HepG2 (cell line): ENCODE measurements at regions not wholly inside any gene's neighbourhood (a gene's known extent, or its start where the extent isn't known, plus 50 kb on each side); places are given as distances from the start of the nearest gene placed in this dataset.

Experiments used
- ATF3 ChIP-seq: sonication (generic); formaldehyde crosslinking; IDR thresholded peaks from 2 replicates; pipeline ENCODE4 v1.4.0; 2020; ENCODE audit warnings: missing genetic modification reagents
- ATF7 ChIP-seq, 2 experiments: fragments of 450-650 bp in 1 of 2; sonication (generic) in 1 of 2; formaldehyde crosslinking in 1 of 2; IDR thresholded peaks; 2 replicates each; pipeline versions ENCODE4 v1.4.0 to v1.6.1; 2016 to 2020; ENCODE audit warnings: antibody characterized with exemption in 1 of 2, mild to moderate bottlenecking in 1 of 2, missing genetic modification reagents in 1 of 2
- DR1 ChIP-seq: sonication (generic); formaldehyde crosslinking; IDR thresholded peaks from 2 replicates; pipeline ENCODE4 v1.8.0; 2021; ENCODE audit warnings: mild to moderate bottlenecking, missing genetic modification reagents, inconsistent platforms
- GLI4 ChIP-seq: sonication (generic); formaldehyde crosslinking; IDR thresholded peaks from 2 replicates; pipeline ENCODE4 v1.5.1; 2020; ENCODE audit warnings: missing genetic modification reagents, mild to moderate bottlenecking, moderate library complexity, borderline replicate concordance
- GLMP ChIP-seq: sonication (generic); formaldehyde crosslinking; IDR thresholded peaks from 2 replicates; pipeline ENCODE4 v1.9.0; 2021; ENCODE audit warnings: missing genetic modification reagents, mild to moderate bottlenecking, borderline replicate concordance
- HDAC2 ChIP-seq: sonication (generic); formaldehyde crosslinking; IDR thresholded peaks from 2 replicates; pipeline ENCODE4 v1.4.0; 2020; ENCODE audit warnings: missing genetic modification reagents
- HMG20A ChIP-seq: IDR thresholded peaks from 2 replicates; pipeline ENCODE4 v1.6.1; 2016; ENCODE audit warnings: borderline replicate concordance
- MXI1 ChIP-seq: IDR thresholded peaks from 3 replicates; pipeline ENCODE4 v1.6.1; 2012; ENCODE audit warnings: low read depth, low read length, inconsistent platforms, borderline replicate concordance
- RORA ChIP-seq: sonication (generic); formaldehyde crosslinking; IDR thresholded peaks from 2 replicates; pipeline ENCODE4 v1.5.0; 2020; ENCODE audit warnings: mild to moderate bottlenecking, missing genetic modification reagents, moderate library complexity
- SAP130 ChIP-seq: IDR thresholded peaks from 2 replicates; pipeline ENCODE4 v1.6.1; 2016; ENCODE audit warnings: low read depth
- SMARCE1 ChIP-seq: fragments of 450-650 bp; IDR thresholded peaks from 2 replicates; pipeline ENCODE4 v1.6.1; 2017; ENCODE audit warnings: borderline replicate concordance
- SP1 ChIP-seq, 2 experiments: fragments of 450-650 bp in 1 of 2; sonication (generic) in 1 of 2; formaldehyde crosslinking in 1 of 2; IDR thresholded peaks; 2 replicates each; pipeline versions ENCODE4 v1.4.0 to v1.6.1; 2016 to 2020; ENCODE audit warnings: missing genetic modification reagents in 1 of 2
- ZFP36 ChIP-seq: fragments of 150-350 bp; IDR thresholded peaks from 2 replicates; pipeline ENCODE4 v1.6.1; 2018; ENCODE audit warnings: borderline replicate concordance, low read length, low read depth; ENCODE audit not compliant: partially characterized antibody
- ZNF225 ChIP-seq: sonication (generic); formaldehyde crosslinking; IDR thresholded peaks from 2 replicates; pipeline ENCODE4 v1.4.0; 2020; ENCODE audit warnings: mild to moderate bottlenecking, missing genetic modification reagents
- ZNF24 ChIP-seq: fragments of 450-650 bp; IDR thresholded peaks from 2 replicates; pipeline ENCODE4 v1.6.1; 2017; ENCODE audit warnings: antibody characterized with exemption, mild to moderate bottlenecking
- ZNF274 ChIP-seq: sonication (generic); formaldehyde crosslinking; IDR thresholded peaks from 2 replicates; pipeline ENCODE4 v1.5.1; 2020; ENCODE audit warnings: mild to moderate bottlenecking, missing genetic modification reagents
- ZNF556 ChIP-seq: sonication (generic); formaldehyde crosslinking; IDR thresholded peaks from 2 replicates; pipeline ENCODE4 v1.4.0; 2020; ENCODE audit warnings: mild to moderate bottlenecking, missing genetic modification reagents, borderline replicate concordance
- ZNF607 ChIP-seq: sonication (generic); formaldehyde crosslinking; IDR thresholded peaks from 2 replicates; pipeline ENCODE4 v1.5.1; 2020; ENCODE audit warnings: missing genetic modification reagents, mild to moderate bottlenecking, borderline replicate concordance
- ZNF660 ChIP-seq: sonication (generic); formaldehyde crosslinking; IDR thresholded peaks from 2 replicates; pipeline ENCODE4 v1.5.1; 2020; ENCODE audit warnings: mild to moderate bottlenecking, low read depth, missing genetic modification reagents, borderline replicate concordance
- TF ChIP-seq, protein P1 (sequence below): IDR thresholded peaks from 2 replicates; pipeline ENCODE4 v1.6.1; 2018; ENCODE audit warnings: missing genetic modification reagents, mild to moderate bottlenecking, missing compliant biosample characterization
- TF ChIP-seq, protein P2 (sequence below): conservative IDR thresholded peaks from 2 replicates; pipeline ENCODE4 v1.6.1; 2018; ENCODE audit warnings: missing genetic modification reagents
- TF ChIP-seq, protein P3 (sequence below): sonication (generic); formaldehyde crosslinking; IDR thresholded peaks from 2 replicates; pipeline ENCODE4 v1.5.1; 2020; ENCODE audit warnings: missing genetic modification reagents, mild to moderate bottlenecking, borderline replicate concordance
- TF ChIP-seq, protein P4 (sequence below): sonication (generic); formaldehyde crosslinking; IDR thresholded peaks from 2 replicates; pipeline ENCODE4 v1.8.0; 2022; ENCODE audit warnings: missing genetic modification reagents, mild to moderate bottlenecking, borderline replicate concordance

- TF ChIP-seq, protein P1, sequence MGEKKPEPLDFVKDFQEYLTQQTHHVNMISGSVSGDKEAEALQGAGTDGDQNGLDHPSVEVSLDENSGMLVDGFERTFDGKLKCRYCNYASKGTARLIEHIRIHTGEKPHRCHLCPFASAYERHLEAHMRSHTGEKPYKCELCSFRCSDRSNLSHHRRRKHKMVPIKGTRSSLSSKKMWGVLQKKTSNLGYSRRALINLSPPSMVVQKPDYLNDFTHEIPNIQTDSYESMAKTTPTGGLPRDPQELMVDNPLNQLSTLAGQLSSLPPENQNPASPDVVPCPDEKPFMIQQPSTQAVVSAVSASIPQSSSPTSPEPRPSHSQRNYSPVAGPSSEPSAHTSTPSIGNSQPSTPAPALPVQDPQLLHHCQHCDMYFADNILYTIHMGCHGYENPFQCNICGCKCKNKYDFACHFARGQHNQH = peak; percentile 82
- TF ChIP-seq SP1 (IDR thresholded peaks at IDR 0.05) = no peak
- peak; percentile 79 for TF ChIP-seq SP1 (CRISPR knock-in tag; IDR thresholded peaks at IDR 0.05)
- TF ChIP-seq ZNF660 (CRISPR knock-in tag) = no peak
- TF ChIP-seq ZNF556 (CRISPR knock-in tag) = peak; percentile 47; the same call in 1 of the 2 replicates
- 0 out of 2 replicates have a peak, but pooled peaks have one; percentile 31 for TF ChIP-seq GLI4 (CRISPR knock-in tag)
- TF ChIP-seq, protein P2, sequence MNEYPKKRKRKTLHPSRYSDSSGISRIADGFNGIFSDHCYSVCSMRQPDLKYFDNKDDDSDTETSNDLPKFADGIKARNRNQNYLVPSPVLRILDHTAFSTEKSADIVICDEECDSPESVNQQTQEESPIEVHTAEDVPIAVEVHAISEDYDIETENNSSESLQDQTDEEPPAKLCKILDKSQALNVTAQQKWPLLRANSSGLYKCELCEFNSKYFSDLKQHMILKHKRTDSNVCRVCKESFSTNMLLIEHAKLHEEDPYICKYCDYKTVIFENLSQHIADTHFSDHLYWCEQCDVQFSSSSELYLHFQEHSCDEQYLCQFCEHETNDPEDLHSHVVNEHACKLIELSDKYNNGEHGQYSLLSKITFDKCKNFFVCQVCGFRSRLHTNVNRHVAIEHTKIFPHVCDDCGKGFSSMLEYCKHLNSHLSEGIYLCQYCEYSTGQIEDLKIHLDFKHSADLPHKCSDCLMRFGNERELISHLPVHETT (CRISPR knock-in tag) = 0 out of 2 replicates have a peak, but pooled peaks have one; percentile 54
- no peak for TF ChIP-seq ZNF24
- TF ChIP-seq GLMP (CRISPR knock-in tag) = no peak
- TF ChIP-seq ZNF607 (CRISPR knock-in tag) = no peak
- TF ChIP-seq, protein P3, sequence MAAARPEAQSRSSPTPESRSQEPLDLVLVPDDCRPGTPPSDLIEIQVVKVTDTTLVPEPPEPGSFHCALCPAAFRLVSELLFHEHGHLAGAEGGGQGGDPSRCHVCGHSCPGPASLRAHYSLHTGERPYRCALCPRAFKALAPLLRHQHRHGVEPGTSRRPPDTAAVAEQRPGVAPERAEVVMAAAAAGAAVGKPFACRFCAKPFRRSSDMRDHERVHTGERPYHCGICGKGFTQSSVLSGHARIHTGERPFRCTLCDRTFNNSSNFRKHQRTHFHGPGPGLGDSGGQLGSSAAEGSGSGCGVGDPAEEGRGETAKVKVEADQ = peak; percentile 45; the same call in 1 of the 2 replicates
- peak; percentile 49; the same call in 1 of the 2 replicates for TF ChIP-seq DR1 (CRISPR knock-in tag)
- peak; percentile 35; the same call in 2 of the 3 replicates for TF ChIP-seq MXI1
- peak; percentile 31; the same call in 1 of the 2 replicates for TF ChIP-seq ATF7 (IDR thresholded peaks at IDR 0.05)
- peak; percentile 73; the same call in 1 of the 2 replicates for TF ChIP-seq ATF7 (CRISPR knock-in tag; IDR thresholded peaks at IDR 0.05)
- 0 out of 2 replicates have a peak, but pooled peaks have one; percentile 18 for TF ChIP-seq ZNF274 (CRISPR knock-in tag)
- TF ChIP-seq, protein P4, sequence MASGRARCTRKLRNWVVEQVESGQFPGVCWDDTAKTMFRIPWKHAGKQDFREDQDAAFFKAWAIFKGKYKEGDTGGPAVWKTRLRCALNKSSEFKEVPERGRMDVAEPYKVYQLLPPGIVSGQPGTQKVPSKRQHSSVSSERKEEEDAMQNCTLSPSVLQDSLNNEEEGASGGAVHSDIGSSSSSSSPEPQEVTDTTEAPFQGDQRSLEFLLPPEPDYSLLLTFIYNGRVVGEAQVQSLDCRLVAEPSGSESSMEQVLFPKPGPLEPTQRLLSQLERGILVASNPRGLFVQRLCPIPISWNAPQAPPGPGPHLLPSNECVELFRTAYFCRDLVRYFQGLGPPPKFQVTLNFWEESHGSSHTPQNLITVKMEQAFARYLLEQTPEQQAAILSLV = peak; percentile 94; the same call in 1 of the 2 replicates
- TF ChIP-seq HMG20A (CRISPR knock-in tag) = peak; percentile 68
- TF ChIP-seq HDAC2 (CRISPR knock-in tag) = peak; percentile 91
- TF ChIP-seq ATF3 (CRISPR knock-in tag) = peak; percentile 96
- TF ChIP-seq SMARCE1 = no peak
- TF ChIP-seq SAP130 (CRISPR knock-in tag) = peak; percentile 76
- TF ChIP-seq RORA (CRISPR knock-in tag) = no peak
- peak; percentile 71; the same call in 1 of the 2 replicates for TF ChIP-seq ZNF225 (CRISPR knock-in tag)
- TF ChIP-seq ZFP36 = no peak
Measured at GRCh38 chr2:240250985-240251847, 110.8 kb upstream of the OTOS start (continued).
